ENCODE measurements at regions not wholly inside any gene's neighbourhood (a gene's known extent, or its start where the extent isn't known, plus 50 kb on each side); places are given as distances from the start of the nearest gene placed in this dataset.

DNA sequence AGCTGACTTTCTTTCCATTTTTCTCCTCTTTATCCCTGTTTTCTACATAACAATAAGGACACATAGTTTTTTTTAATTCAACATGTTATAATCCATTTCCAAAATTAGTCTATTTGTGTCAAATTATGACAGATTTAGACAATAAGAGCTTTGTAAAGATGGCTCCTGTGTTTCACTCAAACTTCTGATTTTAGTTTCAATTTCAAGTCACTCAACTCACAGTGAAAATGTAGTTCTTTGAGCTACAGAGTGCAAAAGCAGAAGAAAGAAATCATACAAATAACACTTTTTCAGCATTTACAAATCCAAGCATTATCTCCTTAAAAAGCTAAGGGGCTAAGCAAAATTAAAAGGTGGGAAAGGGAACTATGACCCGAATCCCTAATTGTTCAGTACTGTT lies 340.7 kb upstream of the TRIB2 start:
- TF ChIP-seq, protein P1, sequence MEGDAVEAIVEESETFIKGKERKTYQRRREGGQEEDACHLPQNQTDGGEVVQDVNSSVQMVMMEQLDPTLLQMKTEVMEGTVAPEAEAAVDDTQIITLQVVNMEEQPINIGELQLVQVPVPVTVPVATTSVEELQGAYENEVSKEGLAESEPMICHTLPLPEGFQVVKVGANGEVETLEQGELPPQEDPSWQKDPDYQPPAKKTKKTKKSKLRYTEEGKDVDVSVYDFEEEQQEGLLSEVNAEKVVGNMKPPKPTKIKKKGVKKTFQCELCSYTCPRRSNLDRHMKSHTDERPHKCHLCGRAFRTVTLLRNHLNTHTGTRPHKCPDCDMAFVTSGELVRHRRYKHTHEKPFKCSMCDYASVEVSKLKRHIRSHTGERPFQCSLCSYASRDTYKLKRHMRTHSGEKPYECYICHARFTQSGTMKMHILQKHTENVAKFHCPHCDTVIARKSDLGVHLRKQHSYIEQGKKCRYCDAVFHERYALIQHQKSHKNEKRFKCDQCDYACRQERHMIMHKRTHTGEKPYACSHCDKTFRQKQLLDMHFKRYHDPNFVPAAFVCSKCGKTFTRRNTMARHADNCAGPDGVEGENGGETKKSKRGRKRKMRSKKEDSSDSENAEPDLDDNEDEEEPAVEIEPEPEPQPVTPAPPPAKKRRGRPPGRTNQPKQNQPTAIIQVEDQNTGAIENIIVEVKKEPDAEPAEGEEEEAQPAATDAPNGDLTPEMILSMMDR (IDR thresholded peaks at IDR 0.05; ENCODE audit: extremely low read depth in 1 of 2, insufficient read depth in 1 of 2, low read depth in 1 of 2, low read length in 2 of 2): no peak
- TF ChIP-seq, protein P2, sequence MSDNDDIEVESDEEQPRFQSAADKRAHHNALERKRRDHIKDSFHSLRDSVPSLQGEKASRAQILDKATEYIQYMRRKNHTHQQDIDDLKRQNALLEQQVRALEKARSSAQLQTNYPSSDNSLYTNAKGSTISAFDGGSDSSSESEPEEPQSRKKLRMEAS (IDR thresholded peaks at IDR 0.05; ENCODE audit: insufficient read depth, insufficient read length): no peak
- TF ChIP-seq JUN (IDR thresholded peaks at IDR 0.05; ENCODE audit: borderline replicate concordance, insufficient read depth, insufficient read length, low read depth) (no peak), MYC (IDR thresholded peaks at IDR 0.05; ENCODE audit: low read depth, low read length) (no peak), GATA2 (IDR thresholded peaks at IDR 0.05; ENCODE audit: insufficient read depth, insufficient read length, low read depth, low read length) (no peak), FOS (IDR thresholded peaks at IDR 0.05; ENCODE audit: borderline replicate concordance, insufficient read depth, low read length) (no peak), POLR2AphosphoS5 (IDR thresholded peaks at IDR 0.05; ENCODE audit: insufficient read depth, low read depth, low read length) (no peak), EZH2 (IDR thresholded peaks at IDR 0.05; ENCODE audit: borderline replicate concordance, low read depth, low read length, severe bottlenecking) (no peak), POLR2A (IDR thresholded peaks at IDR 0.05; ENCODE audit: low read depth, low read length) (no peak)
- no peak overlapping the region for H3K9ac ChIP-seq (replicated peaks; ENCODE audit: extremely low read depth, insufficient read depth, low read length)
- H3K79me2 ChIP-seq (ENCODE audit: control insufficient read depth, insufficient read depth, low read length): no peaks in the 10 kb centered on the region
- H3K9me1 ChIP-seq (replicated peaks; ENCODE audit: control insufficient read depth, extremely low read depth, insufficient read depth, low read length): no peaks in the 10 kb centered on the region
- CTCF ChIA-PET: interaction anchor here (1.2 to 1.4 kb wide), 2 partner anchors 9 to 631 kb away, joined by 4 read pairs; no protein-coding TSS in a partner anchor
- intact Hi-C loops (cut with micrococcal nuclease) (no loop called here), dilution Hi-C loops (cut with MboI; ENCODE audit: extremely low pct_ligation_motif_present, low sequenced_read_pairs) (no loop called here)
- no peak overlapping the region for H2AFZ ChIP-seq (ENCODE audit: low read depth, low read length)
- no peak overlapping the region for H3K27ac ChIP-seq (ENCODE audit: insufficient read depth, low read depth, low read length)
- POLR2A ChIA-PET: no interaction called here
- H3K4me3 ChIP-seq (replicated peaks in 1 of 3; ENCODE audit: insufficient read depth in 1 of 3, low read depth in 1 of 3, low read length in 3 of 3): no peak overlapping the region
- H3K4me1 ChIP-seq (ENCODE audit: control insufficient read depth, extremely low read depth, insufficient read depth, low read length): no peaks in the 10 kb centered on the region
- H3K9me3 ChIP-seq (replicated peaks; ENCODE audit: control insufficient read depth, insufficient read depth, low read length): no peaks in the 10 kb centered on the region
- DNase-seq (ENCODE audit: low read depth, low spot score) (no peak), FAIRE-seq (no peak)
- no peak overlapping the region for H3K4me2 ChIP-seq (ENCODE audit: insufficient read depth, low read length)
- no peaks in the 10 kb centered on the region for H4K20me1 ChIP-seq (replicated peaks; ENCODE audit: control insufficient read depth, extremely low read depth, insufficient read depth, low read length)
- H3K36me3 ChIP-seq (ENCODE audit: control insufficient read depth in 2 of 2, extremely low read depth in 1 of 2, insufficient read depth in 2 of 2, low read length in 2 of 2): no peaks in the 10 kb centered on the region
- no peaks in the 10 kb centered on the region for H3K27me3 ChIP-seq (ENCODE audit: control insufficient read depth in 2 of 2, insufficient read depth in 2 of 2, low read length in 2 of 2)
- BruUV-seq (replicated peaks): no TSS peak

Data from endothelial cell of umbilical vein (primary cell).